Lung (tissue), 11 donors: ENCODE measurements at regions not wholly inside any gene's neighbourhood (a gene's known extent, or its start where the extent isn't known, plus 50 kb on each side); places are given as distances from the start of the nearest gene placed in this dataset.

Source experiments
- ATAC-seq: fragments of 200-7000 bp; cut with Tn5 transposase; one replicate; pipeline ENCODE4 v1.9.1; 2020; ENCODE audit warnings: moderate number of reproducible peaks; ENCODE audit not compliant: insufficient read depth, low FRiP score
- DNase-seq, 3 donors: peaks; one replicate each; pipeline ENCODE4 v3.0.0-alpha.2; 2013 to 2017
- H3K27ac ChIP-seq, 2 donors: one replicate each; pipeline ENCODE4 v1.5.1; 2013; ENCODE audit warnings: mild to moderate bottlenecking in 2 of 2, moderate library complexity in 2 of 2, control low read depth in 1 of 2, inconsistent platforms in 1 of 2, low read depth in 1 of 2, low read length in 1 of 2
- H3K27me3 ChIP-seq, 3 donors: one replicate each; pipeline ENCODE4 v1.5.1; 2013; ENCODE audit warnings: low read length in 2 of 3; ENCODE audit not compliant: control insufficient read depth in 3 of 3, insufficient read depth in 3 of 3
- H3K36me3 ChIP-seq, 4 donors: one replicate each; pipeline ENCODE4 v1.5.1; 2013; ENCODE audit warnings: low read length in 4 of 4, mild to moderate bottlenecking in 1 of 4, moderate library complexity in 1 of 4; ENCODE audit not compliant: control insufficient read depth in 4 of 4, insufficient read depth in 4 of 4
- H3K4me1 ChIP-seq, 5 donors: one replicate each; pipeline ENCODE4 v1.5.1; 2013; ENCODE audit warnings: low read length in 5 of 5, mild to moderate bottlenecking in 2 of 5, moderate library complexity in 1 of 5; ENCODE audit not compliant: control insufficient read depth in 5 of 5, insufficient read depth in 5 of 5
- H3K4me3 ChIP-seq: one replicate; pipeline ENCODE4 v1.5.1; 2013; ENCODE audit warnings: mild to moderate bottlenecking, control low read depth, moderate library complexity
- H3K9ac ChIP-seq, 2 donors: one replicate each; pipeline ENCODE4 v1.5.1; 2013; ENCODE audit warnings: low read length in 2 of 2, control low read depth in 1 of 2; ENCODE audit not compliant: insufficient read depth in 1 of 2
- H3K9me3 ChIP-seq, 4 donors: one replicate each; pipeline ENCODE4 v1.5.1; 2013; ENCODE audit warnings: low read length in 3 of 4, mild to moderate bottlenecking in 1 of 4, moderate library complexity in 1 of 4; ENCODE audit not compliant: control insufficient read depth in 4 of 4, insufficient read depth in 3 of 4
- CTCF ChIP-seq: IDR thresholded peaks from 2 replicates; pipeline ENCODE4 v1.5.1; 2012; ENCODE audit warnings: mild to moderate bottlenecking; ENCODE audit errors: control extremely low read depth, extremely low read depth
- WGBS, 2 donors: extraction: QIAGEN DNeasy Blood & Tissue Kit; methylation state at CpG; one replicate each; pipeline ENCODE4 v1.1.7; 2013; 5-methylcytosine and 5-hydroxymethylcytosine counted together
- donor health status: control.
- donor health status: control.
- donor health status: Bipolar disorder and iron deficiency.
- donor health status: healthy.
- donor health status: DM: yes; HTN: yes; CAD: no.

GRCh38 chr7:138176060-138176459 is 99.8 kb downstream of the AKR1D1 start:
- no peaks in the 10 kb centered on the region for H3K4me1 ChIP-seq

GRCh38 chr7:138184191-138184590 is 107.9 kb downstream of the AKR1D1 start:
- H3K4me1 ChIP-seq: no peaks in the 10 kb centered on the region
- DNase-seq (no peak), ATAC-seq (no peak)
- no peak overlapping the region for H3K4me3 ChIP-seq
- no peak overlapping the region for H3K9ac ChIP-seq
- no peak for TF ChIP-seq CTCF
- WGBS, 2 donors: 95 to 97% methylated on average over 4 of the region's 4 CpGs
- H3K27ac ChIP-seq: no peak overlapping the region
- H3K27me3 ChIP-seq: no peaks in the 10 kb centered on the region
- peaks cover 0 to 8% (median 4%) of the 10 kb centered on the region in 4 donors for H3K9me3 ChIP-seq
- no peaks in the 10 kb centered on the region for H3K36me3 ChIP-seq

More at GRCh38 chr7:138176060-138176459, 99.8 kb downstream of the AKR1D1 start:
- Histone ChIP-seq H3K9me3 (peaks cover 0 to 4% (median 0%) of the 10 kb centered on the region in 4 donors), H3K4me3 (no peak overlapping the region), H3K36me3 (no peaks in the 10 kb centered on the region), H3K27me3 (no peaks in the 10 kb centered on the region), H3K27ac (no peak overlapping the region), H3K9ac (no peak overlapping the region)
- no peak for ATAC-seq
- DNase-seq: no peak
- no peak for TF ChIP-seq CTCF
- WGBS, 2 donors: 95 to 96% methylated on average over 5 of the region's 5 CpGs

- Histone ChIP-seq H3K4me3 (no peak overlapping the region), H3K9me3 (peaks cover 0 to 8% (median 4%) of the 10 kb centered on the region in 4 donors), H3K36me3 (no peaks in the 10 kb centered on the region), H3K27ac (no peak overlapping the region), H3K9ac (no peak overlapping the region), H3K4me1 (no peaks in the 10 kb centered on the region), H3K27me3 (no peaks in the 10 kb centered on the region)
- 85 to 92% methylated on average over 12 of the region's 12 CpGs for WGBS, 2 donors
- ATAC-seq (no peak), DNase-seq (no peak)
- TF ChIP-seq CTCF: no peak
Observed at GRCh38 chr7:138185132-138185908, 109.1 kb downstream of the AKR1D1 start.
